GM23338 (cell line): ENCODE measurements at regions not wholly inside any gene's neighbourhood (a gene's known extent, or its start where the extent isn't known, plus 50 kb on each side); places are given as distances from the start of the nearest gene placed in this dataset.

Experiments used
- ATAC-seq: fragments of 200-7000 bp; cut with Tn5 transposase; 3 replicates; pipeline ENCODE4 v1.9.1; 2020
- DNase-seq: peaks from one replicate; pipeline ENCODE4 v3.0.0-alpha.2; 2015; ENCODE audit warnings: low spot score
- H2AFZ ChIP-seq: fragments of 200-600 bp; sonication (generic); 2 replicates; pipeline ENCODE4 v1.8.0; 2016; ENCODE audit warnings: antibody characterized with exemption, mild to moderate bottlenecking, moderate library complexity
- H3F3A ChIP-seq: fragments of 200-600 bp; sonication (generic); replicated peaks from 2 replicates; pipeline ENCODE4 v1.8.0; 2017; ENCODE audit warnings: antibody characterized with exemption, mixed run types, low read depth
- H3K27ac ChIP-seq: fragments of 200-600 bp; sonication (generic); 2 replicates; pipeline ENCODE4 v1.6.1; 2016; ENCODE audit warnings: low read depth
- H3K27me3 ChIP-seq: fragments of 200-600 bp; sonication (generic); 2 replicates; pipeline ENCODE4 v1.8.0; 2016; ENCODE audit warnings: mild to moderate bottlenecking, mixed run types, moderate library complexity; ENCODE audit not compliant: insufficient read depth
- H3K36me3 ChIP-seq: fragments of 200-600 bp; sonication (generic); 2 replicates; pipeline ENCODE4 v1.8.0; 2016; ENCODE audit warnings: mild to moderate bottlenecking; ENCODE audit not compliant: insufficient read depth
- H3K4me1 ChIP-seq: fragments of 200-600 bp; sonication (generic); 2 replicates; pipeline ENCODE4 v1.8.0; 2016; ENCODE audit warnings: mild to moderate bottlenecking, moderate library complexity; ENCODE audit not compliant: insufficient read depth
- H3K4me2 ChIP-seq: fragments of 200-600 bp; sonication (generic); 2 replicates; pipeline ENCODE4 v1.7.1; 2017; ENCODE audit warnings: mixed run types
- H3K4me3 ChIP-seq: fragments of 200-600 bp; sonication (generic); 2 replicates; pipeline ENCODE4 v1.6.1; 2016; ENCODE audit warnings: mixed run types
- H3K79me2 ChIP-seq: fragments of 200-600 bp; sonication (generic); replicated peaks from 2 replicates; pipeline ENCODE4 v1.8.0; 2017; ENCODE audit warnings: mild to moderate bottlenecking; ENCODE audit not compliant: insufficient read depth
- H3K9me2 ChIP-seq: fragments of 200-600 bp; sonication (generic); 2 replicates; pipeline ENCODE4 v1.8.0; 2017; ENCODE audit not compliant: insufficient read depth
- H4K20me1 ChIP-seq: fragments of 200-600 bp; sonication (generic); replicated peaks from 2 replicates; pipeline ENCODE4 v1.8.0; 2017; ENCODE audit warnings: mild to moderate bottlenecking; ENCODE audit not compliant: insufficient read depth
- H3K27ac Mint-ChIP-seq: 2 replicates; pipeline ENCODE4 v1.8.0; 2020; ENCODE audit warnings: inconsistent platforms, mild to moderate bottlenecking, moderate library complexity, mixed read lengths
- H3K27me3 Mint-ChIP-seq: 3 replicates; pipeline ENCODE4 v1.8.0; 2022; ENCODE audit warnings: low read depth, mild to moderate bottlenecking, moderate library complexity, mixed read lengths, inconsistent platforms; ENCODE audit not compliant: insufficient read depth, poor library complexity
- H3K36me3 Mint-ChIP-seq: 3 replicates; pipeline ENCODE4 v1.8.0; 2021; ENCODE audit warnings: low read depth, mild to moderate bottlenecking, inconsistent platforms, moderate library complexity, mixed read lengths
- H3K4me1 Mint-ChIP-seq: 3 replicates; pipeline ENCODE4 v1.8.0; 2020; ENCODE audit warnings: mild to moderate bottlenecking, inconsistent platforms, mixed read lengths
- H3K4me3 Mint-ChIP-seq: 3 replicates; pipeline ENCODE4 v1.8.0; 2021; ENCODE audit warnings: moderate library complexity, mild to moderate bottlenecking, inconsistent platforms, mixed read lengths
- H3K9me3 Mint-ChIP-seq: 3 replicates; pipeline ENCODE4 v1.8.0; 2020; ENCODE audit warnings: moderate library complexity, mild to moderate bottlenecking, inconsistent platforms, mixed read lengths
- EZH2 ChIP-seq: fragments of 200-600 bp; sonication (generic); IDR thresholded peaks from one replicate; pipeline ENCODE4 v1.8.0; 2017; ENCODE audit warnings: antibody characterized with exemption, mild to moderate bottlenecking, low read depth; ENCODE audit not compliant: unreplicated experiment
- EZH2phosphoT487 ChIP-seq: fragments of 200-600 bp; sonication (generic); IDR thresholded peaks from one replicate; pipeline ENCODE4 v1.8.1; 2018; ENCODE audit warnings: antibody characterized with exemption; ENCODE audit not compliant: unreplicated experiment
- STAT1 ChIP-seq: IDR thresholded peaks from one replicate; pipeline ENCODE4 v1.6.1; 2016; ENCODE audit warnings: antibody characterized with exemption; ENCODE audit not compliant: unreplicated experiment
- TF ChIP-seq, protein P1 (sequence below): fragments of 250-450 bp; sonication (Bioruptor Pico); IDR thresholded peaks from 2 replicates; pipeline ENCODE4 v1.5.0; 2020; ENCODE audit warnings: mild to moderate bottlenecking, moderate library complexity
- TF ChIP-seq, protein P2 (sequence below): IDR thresholded peaks from one replicate; pipeline ENCODE4 v1.6.1; 2018; ENCODE audit warnings: antibody characterized with exemption; ENCODE audit not compliant: unreplicated experiment
- TF ChIP-seq, protein P3 (sequence below), 2 experiments: fragments of 200-600 bp in 1 of 2; sonication (generic) in 1 of 2; conservative IDR thresholded peaks; 2 replicates each; pipeline versions ENCODE4 v1.5.1 to v1.6.1; 2016 to 2017; ENCODE audit warnings: antibody characterized with exemption in 2 of 2, low read depth in 2 of 2, mild to moderate bottlenecking in 2 of 2, moderate library complexity in 1 of 2

DNA sequence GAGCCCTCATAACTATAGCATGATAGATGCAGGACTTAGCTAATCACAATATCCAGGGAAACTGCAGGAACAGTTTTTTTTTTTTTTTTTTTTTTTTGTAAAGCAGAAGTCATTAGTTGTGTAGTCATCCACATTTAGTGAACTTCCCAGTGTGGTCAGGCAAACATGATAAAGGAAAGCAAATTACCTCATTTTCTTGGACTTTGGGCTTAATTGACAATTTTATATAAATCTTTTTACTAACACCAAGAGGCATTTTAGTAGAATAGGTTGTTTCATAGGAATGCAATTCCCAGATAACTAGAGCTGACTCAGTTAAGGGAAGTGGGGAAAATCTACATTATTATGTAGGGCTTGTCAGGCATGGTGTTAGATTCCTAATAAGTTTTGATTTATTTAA, 142.7 kb upstream of the GCFC2 start (continued):
- TF ChIP-seq, protein P1, sequence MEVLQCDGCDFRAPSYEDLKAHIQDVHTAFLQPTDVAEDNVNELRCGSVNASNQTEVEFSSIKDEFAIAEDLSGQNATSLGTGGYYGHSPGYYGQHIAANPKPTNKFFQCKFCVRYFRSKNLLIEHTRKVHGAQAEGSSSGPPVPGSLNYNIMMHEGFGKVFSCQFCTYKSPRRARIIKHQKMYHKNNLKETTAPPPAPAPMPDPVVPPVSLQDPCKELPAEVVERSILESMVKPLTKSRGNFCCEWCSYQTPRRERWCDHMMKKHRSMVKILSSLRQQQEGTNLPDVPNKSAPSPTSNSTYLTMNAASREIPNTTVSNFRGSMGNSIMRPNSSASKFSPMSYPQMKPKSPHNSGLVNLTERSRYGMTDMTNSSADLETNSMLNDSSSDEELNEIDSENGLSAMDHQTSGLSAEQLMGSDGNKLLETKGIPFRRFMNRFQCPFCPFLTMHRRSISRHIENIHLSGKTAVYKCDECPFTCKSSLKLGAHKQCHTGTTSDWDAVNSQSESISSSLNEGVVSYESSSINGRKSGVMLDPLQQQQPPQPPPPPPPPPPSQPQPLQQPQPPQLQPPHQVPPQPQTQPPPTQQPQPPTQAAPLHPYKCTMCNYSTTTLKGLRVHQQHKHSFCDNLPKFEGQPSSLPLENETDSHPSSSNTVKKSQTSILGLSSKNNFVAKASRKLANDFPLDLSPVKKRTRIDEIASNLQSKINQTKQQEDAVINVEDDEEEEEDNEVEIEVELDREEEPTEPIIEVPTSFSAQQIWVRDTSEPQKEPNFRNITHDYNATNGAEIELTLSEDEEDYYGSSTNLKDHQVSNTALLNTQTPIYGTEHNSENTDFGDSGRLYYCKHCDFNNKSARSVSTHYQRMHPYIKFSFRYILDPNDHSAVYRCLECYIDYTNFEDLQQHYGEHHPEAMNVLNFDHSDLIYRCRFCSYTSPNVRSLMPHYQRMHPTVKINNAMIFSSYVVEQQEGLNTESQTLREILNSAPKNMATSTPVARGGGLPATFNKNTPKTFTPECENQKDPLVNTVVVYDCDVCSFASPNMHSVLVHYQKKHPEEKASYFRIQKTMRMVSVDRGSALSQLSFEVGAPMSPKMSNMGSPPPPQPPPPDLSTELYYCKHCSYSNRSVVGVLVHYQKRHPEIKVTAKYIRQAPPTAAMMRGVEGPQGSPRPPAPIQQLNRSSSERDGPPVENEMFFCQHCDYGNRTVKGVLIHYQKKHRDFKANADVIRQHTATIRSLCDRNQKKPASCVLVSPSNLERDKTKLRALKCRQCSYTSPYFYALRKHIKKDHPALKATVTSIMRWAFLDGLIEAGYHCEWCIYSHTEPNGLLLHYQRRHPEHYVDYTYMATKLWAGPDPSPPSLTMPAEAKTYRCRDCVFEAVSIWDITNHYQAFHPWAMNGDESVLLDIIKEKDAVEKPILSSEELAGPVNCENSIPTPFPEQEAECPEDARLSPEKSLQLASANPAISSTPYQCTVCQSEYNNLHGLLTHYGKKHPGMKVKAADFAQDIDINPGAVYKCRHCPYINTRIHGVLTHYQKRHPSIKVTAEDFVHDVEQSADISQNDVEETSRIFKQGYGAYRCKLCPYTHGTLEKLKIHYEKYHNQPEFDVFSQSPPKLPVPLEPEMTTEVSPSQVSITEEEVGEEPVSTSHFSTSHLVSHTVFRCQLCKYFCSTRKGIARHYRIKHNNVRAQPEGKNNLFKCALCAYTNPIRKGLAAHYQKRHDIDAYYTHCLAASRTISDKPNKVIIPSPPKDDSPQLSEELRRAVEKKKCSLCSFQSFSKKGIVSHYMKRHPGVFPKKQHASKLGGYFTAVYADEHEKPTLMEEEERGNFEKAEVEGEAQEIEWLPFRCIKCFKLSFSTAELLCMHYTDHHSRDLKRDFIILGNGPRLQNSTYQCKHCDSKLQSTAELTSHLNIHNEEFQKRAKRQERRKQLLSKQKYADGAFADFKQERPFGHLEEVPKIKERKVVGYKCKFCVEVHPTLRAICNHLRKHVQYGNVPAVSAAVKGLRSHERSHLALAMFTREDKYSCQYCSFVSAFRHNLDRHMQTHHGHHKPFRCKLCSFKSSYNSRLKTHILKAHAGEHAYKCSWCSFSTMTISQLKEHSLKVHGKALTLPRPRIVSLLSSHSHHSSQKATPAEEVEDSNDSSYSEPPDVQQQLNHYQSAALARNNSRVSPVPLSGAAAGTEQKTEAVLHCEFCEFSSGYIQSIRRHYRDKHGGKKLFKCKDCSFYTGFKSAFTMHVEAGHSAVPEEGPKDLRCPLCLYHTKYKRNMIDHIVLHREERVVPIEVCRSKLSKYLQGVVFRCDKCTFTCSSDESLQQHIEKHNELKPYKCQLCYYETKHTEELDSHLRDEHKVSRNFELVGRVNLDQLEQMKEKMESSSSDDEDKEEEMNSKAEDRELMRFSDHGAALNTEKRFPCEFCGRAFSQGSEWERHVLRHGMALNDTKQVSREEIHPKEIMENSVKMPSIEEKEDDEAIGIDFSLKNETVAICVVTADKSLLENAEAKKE (CRISPR knock-in tag): no peak

DNA sequence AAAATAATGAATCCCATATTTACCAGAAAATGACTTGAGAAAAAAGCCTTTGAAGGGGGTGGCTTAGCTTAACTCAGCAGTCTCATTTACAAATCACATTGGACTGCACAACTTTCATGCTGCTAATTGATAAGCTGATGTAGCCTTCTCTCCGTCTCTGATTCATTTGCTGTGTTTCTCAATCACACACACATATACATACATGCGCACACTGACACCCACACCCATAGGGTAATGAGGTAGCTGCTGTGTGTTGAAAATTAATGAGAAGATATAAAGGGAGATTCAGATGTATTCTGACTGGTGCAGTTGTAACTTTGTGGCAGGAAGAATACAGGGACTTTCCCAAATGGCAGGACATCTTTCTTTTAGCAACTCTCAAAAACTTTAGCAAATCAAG, 141.9 kb upstream of the GCFC2 start:
- H3K27ac ChIP-seq: no peak overlapping the region
- no peaks in the 10 kb centered on the region for H3K4me1 Mint-ChIP-seq

More for the DNA sequence above, 141.9 kb upstream of the GCFC2 start:
- H3K4me1 ChIP-seq: no peaks in the 10 kb centered on the region
- Mint-ChIP-seq H3K27ac (no peak overlapping the region), H3K36me3 (peaks cover 26% of the 10 kb centered on the region), H3K27me3 (peaks cover 3% of the 10 kb centered on the region), H3K9me3 (peaks cover 29% of the 10 kb centered on the region), H3K4me3 (no peak overlapping the region)
- ATAC-seq (no peak), DNase-seq (no peak)
- TF ChIP-seq, protein P2, sequence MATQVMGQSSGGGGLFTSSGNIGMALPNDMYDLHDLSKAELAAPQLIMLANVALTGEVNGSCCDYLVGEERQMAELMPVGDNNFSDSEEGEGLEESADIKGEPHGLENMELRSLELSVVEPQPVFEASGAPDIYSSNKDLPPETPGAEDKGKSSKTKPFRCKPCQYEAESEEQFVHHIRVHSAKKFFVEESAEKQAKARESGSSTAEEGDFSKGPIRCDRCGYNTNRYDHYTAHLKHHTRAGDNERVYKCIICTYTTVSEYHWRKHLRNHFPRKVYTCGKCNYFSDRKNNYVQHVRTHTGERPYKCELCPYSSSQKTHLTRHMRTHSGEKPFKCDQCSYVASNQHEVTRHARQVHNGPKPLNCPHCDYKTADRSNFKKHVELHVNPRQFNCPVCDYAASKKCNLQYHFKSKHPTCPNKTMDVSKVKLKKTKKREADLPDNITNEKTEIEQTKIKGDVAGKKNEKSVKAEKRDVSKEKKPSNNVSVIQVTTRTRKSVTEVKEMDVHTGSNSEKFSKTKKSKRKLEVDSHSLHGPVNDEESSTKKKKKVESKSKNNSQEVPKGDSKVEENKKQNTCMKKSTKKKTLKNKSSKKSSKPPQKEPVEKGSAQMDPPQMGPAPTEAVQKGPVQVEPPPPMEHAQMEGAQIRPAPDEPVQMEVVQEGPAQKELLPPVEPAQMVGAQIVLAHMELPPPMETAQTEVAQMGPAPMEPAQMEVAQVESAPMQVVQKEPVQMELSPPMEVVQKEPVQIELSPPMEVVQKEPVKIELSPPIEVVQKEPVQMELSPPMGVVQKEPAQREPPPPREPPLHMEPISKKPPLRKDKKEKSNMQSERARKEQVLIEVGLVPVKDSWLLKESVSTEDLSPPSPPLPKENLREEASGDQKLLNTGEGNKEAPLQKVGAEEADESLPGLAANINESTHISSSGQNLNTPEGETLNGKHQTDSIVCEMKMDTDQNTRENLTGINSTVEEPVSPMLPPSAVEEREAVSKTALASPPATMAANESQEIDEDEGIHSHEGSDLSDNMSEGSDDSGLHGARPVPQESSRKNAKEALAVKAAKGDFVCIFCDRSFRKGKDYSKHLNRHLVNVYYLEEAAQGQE: no peak
- no peak for TF ChIP-seq STAT1
- TF ChIP-seq EZH2: no peak
- TF ChIP-seq, protein P3, sequence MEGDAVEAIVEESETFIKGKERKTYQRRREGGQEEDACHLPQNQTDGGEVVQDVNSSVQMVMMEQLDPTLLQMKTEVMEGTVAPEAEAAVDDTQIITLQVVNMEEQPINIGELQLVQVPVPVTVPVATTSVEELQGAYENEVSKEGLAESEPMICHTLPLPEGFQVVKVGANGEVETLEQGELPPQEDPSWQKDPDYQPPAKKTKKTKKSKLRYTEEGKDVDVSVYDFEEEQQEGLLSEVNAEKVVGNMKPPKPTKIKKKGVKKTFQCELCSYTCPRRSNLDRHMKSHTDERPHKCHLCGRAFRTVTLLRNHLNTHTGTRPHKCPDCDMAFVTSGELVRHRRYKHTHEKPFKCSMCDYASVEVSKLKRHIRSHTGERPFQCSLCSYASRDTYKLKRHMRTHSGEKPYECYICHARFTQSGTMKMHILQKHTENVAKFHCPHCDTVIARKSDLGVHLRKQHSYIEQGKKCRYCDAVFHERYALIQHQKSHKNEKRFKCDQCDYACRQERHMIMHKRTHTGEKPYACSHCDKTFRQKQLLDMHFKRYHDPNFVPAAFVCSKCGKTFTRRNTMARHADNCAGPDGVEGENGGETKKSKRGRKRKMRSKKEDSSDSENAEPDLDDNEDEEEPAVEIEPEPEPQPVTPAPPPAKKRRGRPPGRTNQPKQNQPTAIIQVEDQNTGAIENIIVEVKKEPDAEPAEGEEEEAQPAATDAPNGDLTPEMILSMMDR (conservative IDR thresholded peaks at IDR 0.05; ENCODE audit: low read depth in 2 of 2): no peak
- no peak for TF ChIP-seq EZH2phosphoT487
- no peaks in the 10 kb centered on the region for H3F3A ChIP-seq
- H3K4me2 ChIP-seq: no peak overlapping the region
- H3K27me3 ChIP-seq: no peaks in the 10 kb centered on the region
- no peaks in the 10 kb centered on the region for H3K79me2 ChIP-seq
- H2AFZ ChIP-seq: no peak overlapping the region
- H3K36me3 ChIP-seq: no peaks in the 10 kb centered on the region; the same call in 1 of the 2 replicates
- no peaks in the 10 kb centered on the region for H3K9me2 ChIP-seq
- no peak overlapping the region for H3K4me3 ChIP-seq
- H4K20me1 ChIP-seq: no peaks in the 10 kb centered on the region
